Ascending aorta (tissue), 2 donors: ENCODE measurements at regions not wholly inside any gene's neighbourhood (a gene's known extent, or its start where the extent isn't known, plus 50 kb on each side); places are given as distances from the start of the nearest gene placed in this dataset.

ENCODE experiments used
- DNase-seq, 2 donors: peaks; one replicate each; pipeline ENCODE4 v3.0.0-alpha.2; 2019; ENCODE audit warnings: low spot score in 2 of 2
- H3K27ac ChIP-seq, 2 donors: fragments of 200-600 bp; sonication (generic); one replicate each; pipeline ENCODE4 v1.5.1; 2016 to 2017; ENCODE audit warnings: mild to moderate bottlenecking in 1 of 2
- H3K27me3 ChIP-seq: fragments of 200-600 bp; sonication (generic); one replicate; pipeline ENCODE4 v1.5.1; 2017
- H3K36me3 ChIP-seq, 2 donors: fragments of 200-600 bp; sonication (generic); one replicate each; pipeline ENCODE4 v1.5.1; 2016
- H3K4me1 ChIP-seq, 2 donors: fragments of 200-600 bp; sonication (generic); one replicate each; pipeline ENCODE4 v1.5.1; 2016 to 2017; ENCODE audit warnings: mild to moderate bottlenecking in 1 of 2
- H3K4me3 ChIP-seq, 2 donors: fragments of 200-600 bp; sonication (generic); one replicate each; pipeline ENCODE4 v1.5.1; 2016 to 2017; ENCODE audit warnings: mild to moderate bottlenecking in 1 of 2
- H3K9me3 ChIP-seq, 2 donors: fragments of 200-600 bp; sonication (generic); one replicate each; pipeline ENCODE4 v1.5.1; 2016
- CTCF ChIP-seq, 3 experiments: fragments of 200-600 bp in 2 of 3; fragments of 450-650 bp in 1 of 3; sonication (generic) in 2 of 3; IDR thresholded peaks; one replicate each; pipeline ENCODE4 v1.5.1; 2016 to 2019; ENCODE audit warnings: antibody characterized with exemption in 3 of 3, mild to moderate bottlenecking in 1 of 3, moderate library complexity in 1 of 3
- intact Hi-C: fragments of 100-400 bp; cut with DNase I; formaldehyde crosslinking; loops from one replicate; pipeline ENCODE4 v1.15.1; 2023

- H3K27ac ChIP-seq = no peak overlapping the region
- no peak for DNase-seq
- no peak overlapping the region for H3K4me3 ChIP-seq
- H3K4me1 ChIP-seq = no peaks in the 10 kb centered on the region
- intact Hi-C loops = no loop called here
- no peak for TF ChIP-seq CTCF (IDR thresholded peaks at IDR 0.05)
- H3K27me3 ChIP-seq = no peaks in the 10 kb centered on the region
- H3K36me3 ChIP-seq = no peaks in the 10 kb centered on the region
- no peaks in the 10 kb centered on the region for H3K9me3 ChIP-seq
These were observed 755.7 kb downstream of the KCNA4 start for GRCh38 chr11:29260939-29261705.

- H3K9me3 ChIP-seq = no peaks in the 10 kb centered on the region
- intact Hi-C loops = no loop called here
- no peak for DNase-seq
- no peak overlapping the region for H3K4me3 ChIP-seq
- H3K27me3 ChIP-seq = no peaks in the 10 kb centered on the region
- H3K4me1 ChIP-seq = no peaks in the 10 kb centered on the region
- H3K27ac ChIP-seq = no peak overlapping the region
- no peaks in the 10 kb centered on the region for H3K36me3 ChIP-seq
- no peak for TF ChIP-seq CTCF (IDR thresholded peaks at IDR 0.05)
These were observed 758.4 kb downstream of the KCNA4 start for GRCh38 chr11:29258411-29258810.

- Histone ChIP-seq H3K27me3 (no peaks in the 10 kb centered on the region), H3K27ac (no peak overlapping the region), H3K36me3 (no peaks in the 10 kb centered on the region), H3K4me1 (no peaks in the 10 kb centered on the region), H3K9me3 (no peaks in the 10 kb centered on the region), H3K4me3 (no peak overlapping the region)
- intact Hi-C loops = no loop called here
- no peak for TF ChIP-seq CTCF (IDR thresholded peaks at IDR 0.05)
- DNase-seq = no peak
These were observed 760.2 kb downstream of the KCNA4 start for GRCh38 chr11:29256580-29256979.

- intact Hi-C loops = no loop called here
- Histone ChIP-seq H3K36me3 (no peaks in the 10 kb centered on the region), H3K9me3 (no peaks in the 10 kb centered on the region), H3K27me3 (no peaks in the 10 kb centered on the region), H3K4me3 (no peak overlapping the region), H3K27ac (no peak overlapping the region), H3K4me1 (no peaks in the 10 kb centered on the region)
- no peak for DNase-seq
- TF ChIP-seq CTCF (IDR thresholded peaks at IDR 0.05) = no peak
These were observed 761.4 kb downstream of the KCNA4 start for GRCh38 chr11:29255401-29255800.

GRCh38 chr11:29251738-29252137 is 765.1 kb downstream of the KCNA4 start:
- Histone ChIP-seq H3K36me3 (no peaks in the 10 kb centered on the region), H3K4me3 (no peak overlapping the region), H3K27ac (no peak overlapping the region), H3K9me3 (no peaks in the 10 kb centered on the region), H3K4me1 (no peaks in the 10 kb centered on the region), H3K27me3 (no peaks in the 10 kb centered on the region)
- TF ChIP-seq CTCF (IDR thresholded peaks at IDR 0.05) = no peak
- no peak for DNase-seq
- intact Hi-C loops = no loop called here

- Histone ChIP-seq H3K36me3 (no peaks in the 10 kb centered on the region), H3K4me3 (no peak overlapping the region), H3K4me1 (no peaks in the 10 kb centered on the region), H3K27me3 (no peaks in the 10 kb centered on the region), H3K9me3 (no peaks in the 10 kb centered on the region), H3K27ac (no peak overlapping the region)
- TF ChIP-seq CTCF (IDR thresholded peaks at IDR 0.05) = no peak
- intact Hi-C loops = no loop called here
- no peak for DNase-seq
These were observed 767.1 kb downstream of the KCNA4 start for GRCh38 chr11:29249713-29250112.
